ENCODE measurements at regions not wholly inside any gene's neighbourhood (a gene's known extent, or its start where the extent isn't known, plus 50 kb on each side); places are given as distances from the start of the nearest gene placed in this dataset.

GRCh38 chr16:5512014-5512413, 414.4 kb upstream of the EEF2KMT start:
- TF ChIP-seq CTCF (IDR thresholded peaks at IDR 0.05; ENCODE audit: borderline replicate concordance, extremely low read depth, insufficient read depth), result no peak
- intact Hi-C loops (cut with DNase I), result no loop called here
- no peaks in the 10 kb centered on the region for H3K27me3 ChIP-seq (ENCODE audit: control insufficient read depth, insufficient read depth, low read length)
- no peak for DNase-seq
- no peak overlapping the region for H3K4me3 ChIP-seq (ENCODE audit: low read length in 3 of 3)
- H3K4me1 ChIP-seq (ENCODE audit: control insufficient read depth in 2 of 3, insufficient read depth in 2 of 3, low read depth in 1 of 3, low read length in 3 of 3), result no peaks in the 10 kb centered on the region
- H3K36me3 ChIP-seq (ENCODE audit: control insufficient read depth in 2 of 3, insufficient read depth in 3 of 3, low read length in 3 of 3), result no peaks in the 10 kb centered on the region
- H3K27ac ChIP-seq (ENCODE audit: low read depth in 2 of 2, low read length in 2 of 2), result no peak overlapping the region
- no peak for FAIRE-seq
- no peak overlapping the region for H3K9ac ChIP-seq (ENCODE audit: low read length in 3 of 3)
- H3K9me3 ChIP-seq (ENCODE audit: control insufficient read depth in 2 of 3, insufficient read depth in 1 of 3, low read length in 3 of 3), result no peaks in the 10 kb centered on the region

GRCh38 chr16:5510819-5511370, 413.3 kb upstream of the EEF2KMT start:
- no peak for DNase-seq
- Histone ChIP-seq H3K4me1 (ENCODE audit: control insufficient read depth in 2 of 3, insufficient read depth in 2 of 3, low read depth in 1 of 3, low read length in 3 of 3) (peaks cover 0 to 1% (median 0%) of the 10 kb centered on the region in 3 donors), H3K4me3 (ENCODE audit: low read length in 3 of 3) (no peak overlapping the region), H3K36me3 (ENCODE audit: control insufficient read depth in 2 of 3, insufficient read depth in 3 of 3, low read length in 3 of 3) (no peaks in the 10 kb centered on the region), H3K27ac (ENCODE audit: low read depth in 2 of 2, low read length in 2 of 2) (no peak overlapping the region), H3K27me3 (ENCODE audit: control insufficient read depth, insufficient read depth, low read length) (no peaks in the 10 kb centered on the region), H3K9me3 (ENCODE audit: control insufficient read depth in 2 of 3, insufficient read depth in 1 of 3, low read length in 3 of 3) (no peaks in the 10 kb centered on the region), H3K9ac (ENCODE audit: low read length in 3 of 3) (no peak overlapping the region)
- no peak for FAIRE-seq
- no peak for TF ChIP-seq CTCF (IDR thresholded peaks at IDR 0.05; ENCODE audit: borderline replicate concordance, extremely low read depth, insufficient read depth)
- intact Hi-C loops (cut with DNase I), result no loop called here

GRCh38 chr16:5509794-5510193, 412.2 kb upstream of the EEF2KMT start:
- Histone ChIP-seq H3K9ac (ENCODE audit: low read length in 3 of 3) (no peak overlapping the region), H3K4me3 (ENCODE audit: low read length in 3 of 3) (no peak overlapping the region), H3K36me3 (ENCODE audit: control insufficient read depth in 2 of 3, insufficient read depth in 3 of 3, low read length in 3 of 3) (no peaks in the 10 kb centered on the region), H3K27me3 (ENCODE audit: control insufficient read depth, insufficient read depth, low read length) (no peaks in the 10 kb centered on the region), H3K9me3 (ENCODE audit: control insufficient read depth in 2 of 3, insufficient read depth in 1 of 3, low read length in 3 of 3) (no peaks in the 10 kb centered on the region), H3K27ac (ENCODE audit: low read depth in 2 of 2, low read length in 2 of 2) (no peak overlapping the region), H3K4me1 (ENCODE audit: control insufficient read depth in 2 of 3, insufficient read depth in 2 of 3, low read depth in 1 of 3, low read length in 3 of 3) (peaks cover 0 to 2% (median 0%) of the 10 kb centered on the region in 3 donors)
- FAIRE-seq (no peak), DNase-seq (peak in 1 of 5 donors; percentile 77)
- TF ChIP-seq CTCF (IDR thresholded peaks at IDR 0.05; ENCODE audit: borderline replicate concordance, extremely low read depth, insufficient read depth), result no peak
- intact Hi-C loops (cut with DNase I), result no loop called here

GRCh38 chr16:5509336-5509735, 411.7 kb upstream of the EEF2KMT start:
- DNase-seq (no peak), FAIRE-seq (no peak)
- H3K4me1 ChIP-seq (ENCODE audit: control insufficient read depth in 2 of 3, insufficient read depth in 2 of 3, low read depth in 1 of 3, low read length in 3 of 3), result peaks cover 0 to 2% (median 0%) of the 10 kb centered on the region in 3 donors
- H3K9me3 ChIP-seq (ENCODE audit: control insufficient read depth in 2 of 3, insufficient read depth in 1 of 3, low read length in 3 of 3), result no peaks in the 10 kb centered on the region
- H3K9ac ChIP-seq (ENCODE audit: low read length in 3 of 3), result no peak overlapping the region
- no peaks in the 10 kb centered on the region for H3K36me3 ChIP-seq (ENCODE audit: control insufficient read depth in 2 of 3, insufficient read depth in 3 of 3, low read length in 3 of 3)
- TF ChIP-seq CTCF (IDR thresholded peaks at IDR 0.05; ENCODE audit: borderline replicate concordance, extremely low read depth, insufficient read depth), result no peak
- H3K27ac ChIP-seq (ENCODE audit: low read depth in 2 of 2, low read length in 2 of 2), result no peak overlapping the region
- intact Hi-C loops (cut with DNase I), result no loop called here
- H3K4me3 ChIP-seq (ENCODE audit: low read length in 3 of 3), result no peak overlapping the region
- H3K27me3 ChIP-seq (ENCODE audit: control insufficient read depth, insufficient read depth, low read length), result no peaks in the 10 kb centered on the region
